H9 (cell line): ENCODE measurements at regions not wholly inside any gene's neighbourhood (a gene's known extent, or its start where the extent isn't known, plus 50 kb on each side); places are given as distances from the start of the nearest gene placed in this dataset.

Source experiments
- DNase-seq: peaks from one replicate; pipeline ENCODE4 v3.0.0-alpha.2; 2017
- H2AFZ ChIP-seq: one replicate; pipeline ENCODE4 v1.6.1; 2013; ENCODE audit warnings: mild to moderate bottlenecking, low read length, control low read depth, moderate library complexity
- H2AK5ac ChIP-seq: 2 replicates; pipeline ENCODE4 v1.6.1; 2013; ENCODE audit warnings: low read length, control low read depth, mixed read lengths; ENCODE audit not compliant: insufficient read length
- H2BK120ac ChIP-seq: one replicate; pipeline ENCODE4 v1.6.1; 2013; ENCODE audit warnings: low read depth, mild to moderate bottlenecking, low read length, control low read depth, inconsistent platforms; ENCODE audit not compliant: poor library complexity, severe bottlenecking
- H2BK12ac ChIP-seq: 2 replicates; pipeline ENCODE4 v1.6.1; 2013; ENCODE audit warnings: low read length, control low read depth, mixed read lengths, low read depth; ENCODE audit not compliant: insufficient read length
- H2BK15ac ChIP-seq: 2 replicates; pipeline ENCODE4 v1.6.1; 2013; ENCODE audit warnings: low read depth, low read length, control low read depth
- H2BK20ac ChIP-seq: one replicate; pipeline ENCODE4 v1.6.1; 2013; ENCODE audit warnings: low read depth, mild to moderate bottlenecking, low read length, control low read depth, inconsistent platforms; ENCODE audit not compliant: poor library complexity, severe bottlenecking
- H2BK5ac ChIP-seq: 2 replicates; pipeline ENCODE4 v1.6.1; 2013; ENCODE audit warnings: low read length, control low read depth, mixed read lengths; ENCODE audit not compliant: insufficient read length
- H3K14ac ChIP-seq: 2 replicates; pipeline ENCODE4 v1.6.1; 2013; ENCODE audit warnings: low read length, control low read depth; ENCODE audit not compliant: insufficient read depth
- H3K18ac ChIP-seq: 2 replicates; pipeline ENCODE4 v1.6.1; 2013; ENCODE audit warnings: low read depth, mild to moderate bottlenecking, mixed read lengths, low read length, control low read depth; ENCODE audit not compliant: insufficient read length
- H3K23ac ChIP-seq: 2 replicates; pipeline ENCODE4 v1.6.1; 2013; ENCODE audit warnings: low read length, control low read depth, mixed read lengths, low read depth; ENCODE audit not compliant: insufficient read length
- H3K23me2 ChIP-seq: 2 replicates; pipeline ENCODE4 v1.6.1; 2013; ENCODE audit warnings: low read depth, mild to moderate bottlenecking, mixed read lengths, low read length, control low read depth; ENCODE audit not compliant: insufficient read length, poor library complexity, severe bottlenecking
- H3K27ac ChIP-seq: 2 replicates; pipeline ENCODE4 v1.5.1; 2013; ENCODE audit warnings: low read length, control low read depth, mixed read lengths, low read depth; ENCODE audit not compliant: insufficient read length
- H3K27me3 ChIP-seq: 2 replicates; pipeline ENCODE4 v1.6.1; 2013; ENCODE audit warnings: low read length, control low read depth, inconsistent platforms; ENCODE audit not compliant: insufficient read depth
- H3K4ac ChIP-seq: 2 replicates; pipeline ENCODE4 v1.6.1; 2013; ENCODE audit warnings: low read depth, mild to moderate bottlenecking, control low read depth, inconsistent platforms, low read length, moderate library complexity
- H3K4me1 ChIP-seq: 2 replicates; pipeline ENCODE4 v1.6.1; 2013; ENCODE audit warnings: low read length, control low read depth, inconsistent platforms; ENCODE audit not compliant: insufficient read depth
- H3K4me2 ChIP-seq: 2 replicates; pipeline ENCODE4 v1.6.1; 2013; ENCODE audit warnings: low read length, control low read depth, mixed read lengths; ENCODE audit not compliant: insufficient read length, insufficient read depth
- H3K56ac ChIP-seq: 2 replicates; pipeline ENCODE4 v1.6.1; 2013; ENCODE audit warnings: low read depth, mild to moderate bottlenecking, mixed read lengths, low read length, control low read depth; ENCODE audit not compliant: insufficient read length
- H3K79me1 ChIP-seq: 2 replicates; pipeline ENCODE4 v1.6.1; 2013; ENCODE audit warnings: low read depth, mild to moderate bottlenecking, moderate library complexity, low read length, control low read depth, inconsistent platforms; ENCODE audit not compliant: insufficient read depth, poor library complexity, severe bottlenecking
- H3K79me2 ChIP-seq: 2 replicates; pipeline ENCODE4 v1.6.1; 2013; ENCODE audit warnings: low read length, control low read depth, inconsistent platforms; ENCODE audit not compliant: insufficient read depth
- H3K9ac ChIP-seq: 2 replicates; pipeline ENCODE4 v1.6.1; 2013; ENCODE audit warnings: low read length, control low read depth, mixed read lengths; ENCODE audit not compliant: insufficient read length; ENCODE audit errors: extremely low read depth
- H3K9me3 ChIP-seq: one replicate; pipeline ENCODE4 v1.6.1; 2013; ENCODE audit warnings: low read depth, low read length, inconsistent platforms; ENCODE audit not compliant: control insufficient read depth
- H3T11ph ChIP-seq: one replicate; pipeline ENCODE4 v1.6.1; 2013; ENCODE audit warnings: mild to moderate bottlenecking, low read length, control low read depth, inconsistent platforms
- H4K20me1 ChIP-seq: one replicate; pipeline ENCODE4 v1.6.1; 2013; ENCODE audit not compliant: control insufficient read depth, insufficient read length, insufficient read depth
- H4K5ac ChIP-seq: 2 replicates; pipeline ENCODE4 v1.6.1; 2013; ENCODE audit warnings: low read depth, mild to moderate bottlenecking, mixed read lengths, low read length, control low read depth; ENCODE audit not compliant: insufficient read length
- H4K8ac ChIP-seq: replicated peaks from 2 replicates; pipeline ENCODE4 v1.6.1; 2013; ENCODE audit warnings: low read length, control low read depth, mixed read lengths, low read depth; ENCODE audit not compliant: insufficient read length
- H4K91ac ChIP-seq: 2 replicates; pipeline ENCODE4 v1.6.1; 2013; ENCODE audit warnings: low read depth, mild to moderate bottlenecking, moderate library complexity, mixed read lengths, low read length, control low read depth; ENCODE audit not compliant: insufficient read length
- H3K27ac Mint-ChIP-seq, 3 experiments: 2 replicates in 2 of 3; 3 replicates in 1 of 3; pipeline ENCODE4 v1.8.0; 2020 to 2021; ENCODE audit warnings: mixed read lengths in 3 of 3, mild to moderate bottlenecking in 1 of 3, moderate library complexity in 1 of 3
- H3K27me3 Mint-ChIP-seq: 2 replicates; pipeline ENCODE4 v1.8.0; 2021; ENCODE audit warnings: low read depth, mild to moderate bottlenecking, moderate library complexity, mixed read lengths
- H3K36me3 Mint-ChIP-seq, 3 experiments: 2 replicates in 2 of 3; 3 replicates in 1 of 3; pipeline ENCODE4 v1.8.0; 2020 to 2021; ENCODE audit warnings: low read depth in 3 of 3, mixed read lengths in 3 of 3; ENCODE audit not compliant: insufficient read depth in 1 of 3
- H3K4me1 Mint-ChIP-seq, 2 experiments: 2 replicates each; pipeline ENCODE4 v1.8.0; 2020; ENCODE audit warnings: mixed read lengths in 2 of 2
- H3K4me3 Mint-ChIP-seq, 2 experiments: 2 replicates in 1 of 2; 3 replicates in 1 of 2; pipeline ENCODE4 v1.8.0; 2020 to 2021; ENCODE audit warnings: mild to moderate bottlenecking in 2 of 2, mixed read lengths in 2 of 2, moderate library complexity in 1 of 2
- H3K9me3 Mint-ChIP-seq, 2 experiments: 2 replicates in 1 of 2; 3 replicates in 1 of 2; pipeline ENCODE4 v1.8.0; 2020; ENCODE audit warnings: mild to moderate bottlenecking in 2 of 2, mixed read lengths in 2 of 2, moderate library complexity in 1 of 2
- WGBS: extraction: QIAGEN DNeasy Blood & Tissue Kit; methylation state at CpG from one replicate; pipeline ENCODE4 v1.1.7; 2013; ENCODE audit warnings: missing lambda C conversion rate, low lambda C conversion rate, mixed read lengths; ENCODE audit not compliant: insufficient read length; ENCODE audit errors: extremely low coverage; 5-methylcytosine and 5-hydroxymethylcytosine counted together
- TF ChIP-seq, protein P1 (sequence below): fragments of 200-600 bp; sonication (generic); conservative IDR thresholded peaks from 3 replicates; pipeline ENCODE4 v1.8.0; 2021; ENCODE audit warnings: antibody characterized with exemption, mild to moderate bottlenecking

DNA sequence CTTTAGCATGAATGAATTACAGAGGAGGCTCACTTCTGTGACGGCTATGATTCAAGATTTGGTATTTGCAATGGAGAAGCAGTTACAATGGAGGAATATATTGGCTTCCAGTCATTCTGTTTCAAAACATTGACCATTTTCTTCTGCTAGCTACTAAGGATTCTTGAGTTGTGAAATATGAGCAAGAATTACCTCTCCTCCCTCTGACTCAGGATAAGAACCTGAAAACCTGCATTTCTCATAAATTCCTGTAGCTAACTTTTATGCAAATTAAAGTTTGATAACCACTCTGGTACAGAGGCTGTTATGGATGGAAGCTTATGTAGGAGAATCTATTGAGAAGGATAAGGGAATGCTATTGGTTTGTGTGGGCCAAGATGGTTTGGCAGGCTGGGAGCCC lies 84.1 kb upstream of the MYRIP start:
- H3K18ac ChIP-seq, result no peak overlapping the region
- no peaks in the 10 kb centered on the region for H3K27me3 ChIP-seq
- no peaks in the 10 kb centered on the region for H3K4me1 ChIP-seq
- H3K79me2 ChIP-seq, result no peaks in the 10 kb centered on the region
- DNase-seq, result no peak
- no peaks in the 10 kb centered on the region for H4K20me1 ChIP-seq
- no peak overlapping the region for H3T11ph ChIP-seq
- H2BK20ac ChIP-seq, result no peak overlapping the region
- H3K4ac ChIP-seq, result no peak overlapping the region
- H3K4me2 ChIP-seq, result no peak overlapping the region
- no peak overlapping the region for H3K14ac ChIP-seq
- H4K5ac ChIP-seq, result no peak overlapping the region
- no peak overlapping the region for H3K56ac ChIP-seq
- no peaks in the 10 kb centered on the region for H3K9me3 ChIP-seq
- no CpG with 5 or more reads among the region's 1 CpG for whole genome bisulfite sequencing
- TF ChIP-seq, protein P1, sequence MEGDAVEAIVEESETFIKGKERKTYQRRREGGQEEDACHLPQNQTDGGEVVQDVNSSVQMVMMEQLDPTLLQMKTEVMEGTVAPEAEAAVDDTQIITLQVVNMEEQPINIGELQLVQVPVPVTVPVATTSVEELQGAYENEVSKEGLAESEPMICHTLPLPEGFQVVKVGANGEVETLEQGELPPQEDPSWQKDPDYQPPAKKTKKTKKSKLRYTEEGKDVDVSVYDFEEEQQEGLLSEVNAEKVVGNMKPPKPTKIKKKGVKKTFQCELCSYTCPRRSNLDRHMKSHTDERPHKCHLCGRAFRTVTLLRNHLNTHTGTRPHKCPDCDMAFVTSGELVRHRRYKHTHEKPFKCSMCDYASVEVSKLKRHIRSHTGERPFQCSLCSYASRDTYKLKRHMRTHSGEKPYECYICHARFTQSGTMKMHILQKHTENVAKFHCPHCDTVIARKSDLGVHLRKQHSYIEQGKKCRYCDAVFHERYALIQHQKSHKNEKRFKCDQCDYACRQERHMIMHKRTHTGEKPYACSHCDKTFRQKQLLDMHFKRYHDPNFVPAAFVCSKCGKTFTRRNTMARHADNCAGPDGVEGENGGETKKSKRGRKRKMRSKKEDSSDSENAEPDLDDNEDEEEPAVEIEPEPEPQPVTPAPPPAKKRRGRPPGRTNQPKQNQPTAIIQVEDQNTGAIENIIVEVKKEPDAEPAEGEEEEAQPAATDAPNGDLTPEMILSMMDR, result no peak
- no peaks in the 10 kb centered on the region for H3K23me2 ChIP-seq
- no peak overlapping the region for H2BK5ac ChIP-seq
- no peak overlapping the region for H3K23ac ChIP-seq
- H4K91ac ChIP-seq, result no peak overlapping the region
- Mint-ChIP-seq H3K36me3 (no peaks in the 10 kb centered on the region), H3K27me3 (no peaks in the 10 kb centered on the region), H3K4me1 (peaks cover 4 to 5% of the 10 kb centered on the region in 2 experiments; a peak in 2 of 4 replicates), H3K9me3 (no peaks in the 10 kb centered on the region; a peak in 1 of 5 replicates), H3K27ac (no peak overlapping the region), H3K4me3 (no peak overlapping the region)
- H2BK12ac ChIP-seq, result no peak overlapping the region
- H2BK120ac ChIP-seq, result no peak overlapping the region
- H3K27ac ChIP-seq, result no peak overlapping the region
- no peak overlapping the region for H2AFZ ChIP-seq
- H3K79me1 ChIP-seq, result no peaks in the 10 kb centered on the region
- no peak overlapping the region for H2BK15ac ChIP-seq
- H3K9ac ChIP-seq, result no peak overlapping the region
- no peak overlapping the region for H2AK5ac ChIP-seq
- H4K8ac ChIP-seq, result no peak overlapping the region
